ENCODE measurements at regions not wholly inside any gene's neighbourhood (a gene's known extent, or its start where the extent isn't known, plus 50 kb on each side); places are given as distances from the start of the nearest gene placed in this dataset.
A peak's percentile ranks its signal among the peaks of the same experiment; 100 is the strongest.

- Histone ChIP-seq H3K27me3 (ENCODE audit: control insufficient read depth, insufficient read depth, low read length) (no peaks in the 10 kb centered on the region), H3K27ac (ENCODE audit: insufficient read depth, low read length) (no peak overlapping the region), H3K36me3 (ENCODE audit: control insufficient read depth, insufficient read depth, low read length) (no peaks in the 10 kb centered on the region), H3K4me1 (ENCODE audit: control insufficient read depth, extremely low read depth, insufficient read depth, low read length) (no peaks in the 10 kb centered on the region), H3K4me2 (ENCODE audit: extremely low read depth, insufficient read depth, low read length) (no peak overlapping the region), H4K20me1 (ENCODE audit: control insufficient read depth, extremely low read depth, insufficient read depth, low read length) (no peaks in the 10 kb centered on the region), H3K4me3 (replicated peaks in 1 of 4; ENCODE audit: control extremely low read depth in 1 of 4, insufficient read depth in 1 of 4, low read depth in 3 of 4, low read length in 4 of 4) (no peak overlapping the region), H3K9me3 (ENCODE audit: control insufficient read depth, insufficient read depth, low read depth, low read length) (no peaks in the 10 kb centered on the region), H3K9ac (ENCODE audit: insufficient read depth, low read length) (no peak overlapping the region), H2AFZ (ENCODE audit: low read length) (no peak overlapping the region), H3K79me2 (ENCODE audit: control insufficient read depth, insufficient read depth, low read length) (no peaks in the 10 kb centered on the region)
- DNase-seq (ENCODE audit: low read depth in 2 of 2) = no peak
- TF ChIP-seq EZH2 (IDR thresholded peaks at IDR 0.05; ENCODE audit: low read length, missing control alignments) = no peak
- TF ChIP-seq, protein P1, sequence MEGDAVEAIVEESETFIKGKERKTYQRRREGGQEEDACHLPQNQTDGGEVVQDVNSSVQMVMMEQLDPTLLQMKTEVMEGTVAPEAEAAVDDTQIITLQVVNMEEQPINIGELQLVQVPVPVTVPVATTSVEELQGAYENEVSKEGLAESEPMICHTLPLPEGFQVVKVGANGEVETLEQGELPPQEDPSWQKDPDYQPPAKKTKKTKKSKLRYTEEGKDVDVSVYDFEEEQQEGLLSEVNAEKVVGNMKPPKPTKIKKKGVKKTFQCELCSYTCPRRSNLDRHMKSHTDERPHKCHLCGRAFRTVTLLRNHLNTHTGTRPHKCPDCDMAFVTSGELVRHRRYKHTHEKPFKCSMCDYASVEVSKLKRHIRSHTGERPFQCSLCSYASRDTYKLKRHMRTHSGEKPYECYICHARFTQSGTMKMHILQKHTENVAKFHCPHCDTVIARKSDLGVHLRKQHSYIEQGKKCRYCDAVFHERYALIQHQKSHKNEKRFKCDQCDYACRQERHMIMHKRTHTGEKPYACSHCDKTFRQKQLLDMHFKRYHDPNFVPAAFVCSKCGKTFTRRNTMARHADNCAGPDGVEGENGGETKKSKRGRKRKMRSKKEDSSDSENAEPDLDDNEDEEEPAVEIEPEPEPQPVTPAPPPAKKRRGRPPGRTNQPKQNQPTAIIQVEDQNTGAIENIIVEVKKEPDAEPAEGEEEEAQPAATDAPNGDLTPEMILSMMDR (conservative IDR thresholded peaks at IDR 0.05 in 1 of 2, IDR thresholded peaks at IDR 0.05 in 1 of 2; ENCODE audit: low read depth in 1 of 2, low read length in 2 of 2) = no peak
Measured at GRCh38 chr11:26048271-26048670, 283.7 kb upstream of the ANO3 start.

DNA sequence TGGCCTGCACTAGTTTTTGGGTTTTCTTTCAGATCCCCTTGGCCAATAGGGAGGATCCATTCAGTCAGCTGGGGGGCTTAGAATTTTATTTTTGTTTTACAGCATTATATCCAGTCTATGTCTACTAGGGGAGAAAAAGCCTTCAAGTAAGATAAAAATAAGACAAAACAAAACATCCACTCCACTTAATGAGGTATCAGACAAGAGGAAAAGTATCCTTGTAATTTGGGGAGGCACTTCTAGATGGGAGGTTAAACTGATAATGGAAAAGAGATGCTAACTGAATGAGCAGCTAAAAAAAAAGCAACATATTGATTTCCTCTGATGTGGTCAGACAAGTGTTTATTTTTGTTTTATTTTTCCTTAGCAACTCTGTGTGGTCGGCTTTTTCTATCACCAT lies 278.0 kb upstream of the ANO3 start:
- Histone ChIP-seq H3K9ac (ENCODE audit: insufficient read depth, low read length) (no peak overlapping the region), H3K4me3 (replicated peaks in 1 of 4; ENCODE audit: control extremely low read depth in 1 of 4, insufficient read depth in 1 of 4, low read depth in 3 of 4, low read length in 4 of 4) (no peak overlapping the region), H3K79me2 (ENCODE audit: control insufficient read depth, insufficient read depth, low read length) (no peaks in the 10 kb centered on the region), H2AFZ (ENCODE audit: low read length) (no peak overlapping the region), H3K36me3 (ENCODE audit: control insufficient read depth, insufficient read depth, low read length) (no peaks in the 10 kb centered on the region), H3K4me2 (ENCODE audit: extremely low read depth, insufficient read depth, low read length) (no peak overlapping the region), H3K4me1 (ENCODE audit: control insufficient read depth, extremely low read depth, insufficient read depth, low read length) (no peaks in the 10 kb centered on the region), H4K20me1 (ENCODE audit: control insufficient read depth, extremely low read depth, insufficient read depth, low read length) (no peaks in the 10 kb centered on the region), H3K9me3 (ENCODE audit: control insufficient read depth, insufficient read depth, low read depth, low read length) (no peaks in the 10 kb centered on the region), H3K27ac (ENCODE audit: insufficient read depth, low read length) (no peak overlapping the region), H3K27me3 (ENCODE audit: control insufficient read depth, insufficient read depth, low read length) (no peaks in the 10 kb centered on the region)
- TF ChIP-seq, protein P1 (conservative IDR thresholded peaks at IDR 0.05 in 1 of 2, IDR thresholded peaks at IDR 0.05 in 1 of 2; ENCODE audit: low read depth in 1 of 2, low read length in 2 of 2) = no peak
- TF ChIP-seq EZH2 (IDR thresholded peaks at IDR 0.05; ENCODE audit: low read length, missing control alignments) = no peak
- DNase-seq (ENCODE audit: low read depth in 2 of 2) = no peak

DNA sequence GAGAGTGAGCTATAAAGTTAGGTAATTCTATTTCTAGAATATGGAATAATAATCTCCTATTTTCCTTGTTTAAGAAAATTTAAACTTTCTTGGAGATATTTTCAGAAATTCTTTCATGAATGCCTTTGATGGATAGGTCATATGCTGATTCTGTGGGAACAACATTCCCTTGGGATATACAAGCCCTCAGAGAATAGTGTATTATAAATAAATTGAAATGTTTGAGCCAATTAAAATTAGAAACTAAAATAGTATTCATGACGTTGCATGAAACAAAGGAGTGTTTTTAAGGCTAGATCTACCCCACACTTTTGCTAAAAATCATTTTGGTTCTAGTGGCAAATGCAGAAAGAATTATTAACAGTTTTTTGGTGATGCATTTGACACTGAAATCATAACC lies 269.3 kb upstream of the ANO3 start:
- no peak overlapping the region for H2AFZ ChIP-seq (ENCODE audit: low read length)
- no peaks in the 10 kb centered on the region for H3K4me1 ChIP-seq (ENCODE audit: control insufficient read depth, extremely low read depth, insufficient read depth, low read length)
- no peak overlapping the region for H3K4me3 ChIP-seq (replicated peaks in 1 of 4; ENCODE audit: control extremely low read depth in 1 of 4, insufficient read depth in 1 of 4, low read depth in 3 of 4, low read length in 4 of 4)
- H3K27me3 ChIP-seq (ENCODE audit: control insufficient read depth, insufficient read depth, low read length) = no peaks in the 10 kb centered on the region
- no peaks in the 10 kb centered on the region for H3K79me2 ChIP-seq (ENCODE audit: control insufficient read depth, insufficient read depth, low read length)
- H3K9me3 ChIP-seq (ENCODE audit: control insufficient read depth, insufficient read depth, low read depth, low read length) = no peaks in the 10 kb centered on the region
- TF ChIP-seq, protein P1 (conservative IDR thresholded peaks at IDR 0.05 in 1 of 2, IDR thresholded peaks at IDR 0.05 in 1 of 2; ENCODE audit: low read depth in 1 of 2, low read length in 2 of 2) = no peak
- TF ChIP-seq EZH2 (IDR thresholded peaks at IDR 0.05; ENCODE audit: low read length, missing control alignments) = no peak
- DNase-seq (ENCODE audit: low read depth in 2 of 2) = peak in 1 of 2 donors; percentile 11
- no peak overlapping the region for H3K27ac ChIP-seq (ENCODE audit: insufficient read depth, low read length)
- H3K4me2 ChIP-seq (ENCODE audit: extremely low read depth, insufficient read depth, low read length) = no peak overlapping the region
- H3K36me3 ChIP-seq (ENCODE audit: control insufficient read depth, insufficient read depth, low read length) = no peaks in the 10 kb centered on the region
- H3K9ac ChIP-seq (ENCODE audit: insufficient read depth, low read length) = no peak overlapping the region
- H4K20me1 ChIP-seq (ENCODE audit: control insufficient read depth, extremely low read depth, insufficient read depth, low read length) = no peaks in the 10 kb centered on the region

Measured in fibroblast of lung (primary cell).